OCI-LY3 (cell line): ENCODE measurements at regions not wholly inside any gene's neighbourhood (a gene's known extent, or its start where the extent isn't known, plus 50 kb on each side); places are given as distances from the start of the nearest gene placed in this dataset.
"Not testable (repeated sequence)": the region's sequence is repeated elsewhere in the genome, so short reads cannot be mapped to it uniquely, and the experiment has no call there.

ENCODE experiments used
- CTCF ChIP-seq: fragments of 200-600, 300-600 bp; sonication (generic); IDR thresholded peaks from 2 replicates; pipeline ENCODE4 v1.5.1; 2014; ENCODE audit warnings: antibody characterized with exemption, low read length, low read depth
- EZH2phosphoT487 ChIP-seq: fragments of 200-600 bp; shearing (Covaris generic); IDR thresholded peaks from 2 replicates; pipeline ENCODE4 v1.6.1; 2018; ENCODE audit warnings: antibody characterized with exemption, mixed run types, low read depth

- TF ChIP-seq EZH2phosphoT487, CTCF: not testable (repeated sequence)
Measured at GRCh38 chr17:30666838-30667656, 157.4 kb downstream of the CRLF3 start.
